ENCODE measurements at regions not wholly inside any gene's neighbourhood (a gene's known extent, or its start where the extent isn't known, plus 50 kb on each side); places are given as distances from the start of the nearest gene placed in this dataset.
"Not testable (repeated sequence)": the region's sequence is repeated elsewhere in the genome, so short reads cannot be mapped to it uniquely, and the experiment has no call there.

GRCh38 chr5:126137891-126138280, 285.3 kb upstream of the GRAMD2B start:
- no peaks in the 10 kb centered on the region for H3K27me3 Mint-ChIP-seq (ENCODE audit: low read depth)
- peaks cover 9% of the 10 kb centered on the region for H3K9me3 Mint-ChIP-seq
- no peaks in the 10 kb centered on the region for H3K36me3 Mint-ChIP-seq
- H3K27ac Mint-ChIP-seq, result peak overlapping the region; percentile 88
- peaks cover 29% of the 10 kb centered on the region for H3K4me1 Mint-ChIP-seq
- H3K4me3 Mint-ChIP-seq, result no peak overlapping the region
- no peak for TF ChIP-seq CTCF (IDR thresholded peaks at IDR 0.05; ENCODE audit: unreplicated experiment)
- no peak for DNase-seq (ENCODE audit: low spot score in 2 of 2, unreplicated experiment in 2 of 2)

GRCh38 chr5:126138281-126138931, 284.8 kb upstream of the GRAMD2B start:
- Mint-ChIP-seq H3K36me3 (no peaks in the 10 kb centered on the region), H3K4me1 (peaks cover 29% of the 10 kb centered on the region), H3K9me3 (peaks cover 7% of the 10 kb centered on the region), H3K4me3 (no peak overlapping the region), H3K27me3 (ENCODE audit: low read depth) (no peaks in the 10 kb centered on the region), H3K27ac (peak overlapping the region; percentile 76)
- TF ChIP-seq CTCF (IDR thresholded peaks at IDR 0.05; ENCODE audit: unreplicated experiment), result no peak
- DNase-seq (ENCODE audit: low spot score in 2 of 2, unreplicated experiment in 2 of 2), result no peak

GRCh38 chr5:126139086-126139485, 284.1 kb upstream of the GRAMD2B start:
- DNase-seq (ENCODE audit: low spot score in 2 of 2, unreplicated experiment in 2 of 2), result no peak
- H3K27ac Mint-ChIP-seq, result no peak overlapping the region
- H3K27me3 Mint-ChIP-seq (ENCODE audit: low read depth), result no peaks in the 10 kb centered on the region
- H3K4me1 Mint-ChIP-seq, result peaks cover 29% of the 10 kb centered on the region
- H3K9me3 Mint-ChIP-seq, result peaks cover 10% of the 10 kb centered on the region
- TF ChIP-seq CTCF (IDR thresholded peaks at IDR 0.05; ENCODE audit: unreplicated experiment), result no peak
- H3K4me3 Mint-ChIP-seq, result no peak overlapping the region
- H3K36me3 Mint-ChIP-seq, result no peaks in the 10 kb centered on the region

DNA sequence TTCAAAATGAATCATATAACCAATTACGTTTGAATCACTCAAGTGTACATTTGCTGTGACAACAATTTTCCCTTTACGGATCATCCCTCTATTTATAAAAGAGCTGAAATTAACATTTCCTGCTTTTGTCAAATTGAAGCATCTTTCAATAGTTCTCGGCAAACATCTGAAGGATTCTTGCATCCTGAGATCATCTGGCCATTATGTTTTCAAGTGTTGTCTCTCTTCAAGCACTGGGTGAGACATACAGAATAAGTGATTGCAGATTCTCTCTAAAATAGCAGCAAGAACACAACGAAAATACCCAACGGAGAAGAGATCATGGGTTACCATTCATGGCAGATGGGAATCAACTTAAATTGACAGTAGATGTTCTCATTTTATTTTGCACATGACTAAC, 283.4 kb upstream of the GRAMD2B start:
- TF ChIP-seq CTCF (IDR thresholded peaks at IDR 0.05; ENCODE audit: unreplicated experiment), result no peak
- no peak for DNase-seq (ENCODE audit: low spot score in 2 of 2, unreplicated experiment in 2 of 2)
- H3K4me1 Mint-ChIP-seq, result peaks cover 29% of the 10 kb centered on the region
- no peak overlapping the region for H3K4me3 Mint-ChIP-seq
- peaks cover 15% of the 10 kb centered on the region for H3K9me3 Mint-ChIP-seq
- H3K27me3 Mint-ChIP-seq (ENCODE audit: low read depth), result no peaks in the 10 kb centered on the region
- H3K36me3 Mint-ChIP-seq, result no peaks in the 10 kb centered on the region
- no peak overlapping the region for H3K27ac Mint-ChIP-seq

DNA sequence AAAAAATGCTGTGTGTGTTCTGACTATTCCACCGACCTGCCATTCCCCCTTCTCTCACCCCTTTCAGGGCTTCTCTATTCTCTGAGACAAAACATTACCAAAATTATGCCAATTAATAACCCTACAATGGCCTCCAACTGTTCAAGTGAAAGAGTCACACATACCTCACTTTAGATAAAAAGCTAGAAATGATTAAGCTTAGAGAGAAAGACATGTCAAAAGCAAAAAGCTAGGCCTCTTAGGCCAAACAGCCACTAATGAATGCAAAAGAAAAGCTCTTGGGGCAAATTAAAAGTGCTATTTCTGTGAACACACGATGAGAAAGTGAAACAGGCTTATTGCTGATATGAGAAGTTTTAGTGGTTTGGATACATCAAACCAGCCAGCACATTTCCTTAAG, 279.6 kb upstream of the GRAMD2B start:
- no peak overlapping the region for H3K27ac Mint-ChIP-seq
- peaks cover 15% of the 10 kb centered on the region for H3K9me3 Mint-ChIP-seq
- H3K4me1 Mint-ChIP-seq, result peaks cover 28% of the 10 kb centered on the region
- no peak for DNase-seq (ENCODE audit: low spot score in 2 of 2, unreplicated experiment in 2 of 2)
- no peak overlapping the region for H3K4me3 Mint-ChIP-seq
- no peaks in the 10 kb centered on the region for H3K27me3 Mint-ChIP-seq (ENCODE audit: low read depth)
- H3K36me3 Mint-ChIP-seq, result no peaks in the 10 kb centered on the region
- no peak for TF ChIP-seq CTCF (IDR thresholded peaks at IDR 0.05; ENCODE audit: unreplicated experiment)

DNA sequence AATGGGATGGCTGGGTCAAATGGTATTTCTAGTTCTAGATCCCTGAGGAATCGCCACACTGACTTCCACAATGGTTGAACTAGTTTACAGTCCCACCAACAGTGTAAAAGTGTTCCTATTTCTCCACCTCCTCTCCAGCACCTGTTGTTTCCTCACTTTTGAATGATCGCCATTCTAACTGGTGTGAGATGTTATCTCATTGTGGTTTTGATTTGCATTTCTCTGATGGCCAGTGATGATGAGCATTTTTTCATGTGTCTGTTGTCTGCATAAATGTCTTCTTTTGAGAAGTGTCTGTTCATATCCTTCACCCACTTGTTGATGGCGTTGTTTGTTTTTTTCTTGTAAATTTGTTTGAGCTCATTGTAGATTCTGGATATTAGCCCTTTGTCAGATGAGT, 272.9 kb upstream of the GRAMD2B start:
- H3K4me1 Mint-ChIP-seq, result peaks cover 12% of the 10 kb centered on the region
- not testable (repeated sequence) for H3K27ac Mint-ChIP-seq; H3K27me3 Mint-ChIP-seq (ENCODE audit: low read depth)

DNA sequence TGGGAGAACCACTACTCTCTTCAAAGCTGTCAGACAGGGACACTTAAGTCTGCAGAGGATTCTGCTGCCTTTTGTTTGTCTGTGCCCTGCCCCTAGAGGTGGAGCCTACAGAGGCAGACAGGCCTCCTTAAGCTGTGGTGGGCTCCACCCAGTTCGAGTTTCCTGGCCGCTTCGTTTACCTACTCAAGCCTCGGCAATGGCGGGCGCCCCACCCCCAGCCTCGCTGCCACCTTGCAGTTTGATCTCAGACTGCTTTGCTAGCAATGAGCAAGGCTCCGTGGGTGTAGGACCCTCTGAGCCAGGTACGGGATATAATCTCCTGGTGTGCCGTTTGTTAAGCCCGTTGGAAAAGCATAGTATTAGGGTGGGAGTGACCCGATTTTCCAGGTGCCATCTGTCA, 267.9 kb upstream of the GRAMD2B start:
- not testable (repeated sequence) for H3K27ac Mint-ChIP-seq; H3K36me3 Mint-ChIP-seq; H3K4me1 Mint-ChIP-seq; H3K27me3 Mint-ChIP-seq (ENCODE audit: low read depth); H3K4me3 Mint-ChIP-seq; DNase-seq (ENCODE audit: low spot score in 2 of 2, unreplicated experiment in 2 of 2)
- peaks cover 29% of the 10 kb centered on the region for H3K9me3 Mint-ChIP-seq

More for the DNA sequence above, 272.9 kb upstream of the GRAMD2B start:
- not testable (repeated sequence) for DNase-seq (ENCODE audit: low spot score in 2 of 2, unreplicated experiment in 2 of 2); H3K4me3 Mint-ChIP-seq; H3K9me3 Mint-ChIP-seq; H3K36me3 Mint-ChIP-seq
